Thyroid gland (tissue), 4 donors: ENCODE measurements at regions not wholly inside any gene's neighbourhood (a gene's known extent, or its start where the extent isn't known, plus 50 kb on each side); places are given as distances from the start of the nearest gene placed in this dataset.

ENCODE experiments used
- DNase-seq, 2 donors: peaks; one replicate each; pipeline ENCODE4 v3.0.0-alpha.2; 2019
- H3K27ac ChIP-seq, 3 donors: fragments of 200-600 bp; sonication (generic); 1 replicate in 2 of 3; 2 replicates in 1 of 3; pipeline ENCODE4 v1.5.1; 2016 to 2019; ENCODE audit warnings: mild to moderate bottlenecking in 1 of 3, moderate library complexity in 1 of 3
- H3K27me3 ChIP-seq: fragments of 200-600 bp; sonication (generic); one replicate; pipeline ENCODE4 v1.5.1; 2019
- H3K36me3 ChIP-seq, 2 donors: fragments of 200-600 bp; sonication (generic); one replicate each; pipeline ENCODE4 v1.5.1; 2016 to 2019
- H3K4me1 ChIP-seq, 2 donors: fragments of 200-600 bp; sonication (generic); one replicate each; pipeline ENCODE4 v1.5.1; 2017 to 2019
- H3K4me3 ChIP-seq, 3 donors: fragments of 200-600 bp; sonication (generic); replicated peaks in 1 of 3; 1 replicate in 2 of 3; 2 replicates in 1 of 3; pipeline ENCODE4 v1.5.1; 2016; ENCODE audit warnings: mild to moderate bottlenecking in 1 of 3
- H3K9me3 ChIP-seq: fragments of 200-600 bp; sonication (generic); one replicate; pipeline ENCODE4 v1.5.1; 2017
- POLR2A ChIP-seq, 2 donors: fragments of 450-650 bp; IDR thresholded peaks; one replicate each; pipeline ENCODE4 v1.6.1; 2017; ENCODE audit warnings: antibody characterized with exemption in 2 of 2, mild to moderate bottlenecking in 2 of 2, moderate library complexity in 1 of 2
- WGBS, 2 donors: methylation state at CpG; one replicate each; pipeline ENCODE4 v1.1.5; 2017; 5-methylcytosine and 5-hydroxymethylcytosine counted together
- intact Hi-C: fragments of 100-400 bp; cut with DNase I; formaldehyde crosslinking; loops from one replicate; pipeline ENCODE4 v1.15.1; 2023
- TF ChIP-seq, protein P1 (sequence below), 6 experiments: fragments of 200-600 bp in 3 of 6; fragments of 450-650 bp in 3 of 6; sonication (generic) in 3 of 6; IDR thresholded peaks; one replicate each; pipeline ENCODE4 v1.5.1; 2016 to 2019; ENCODE audit warnings: antibody characterized with exemption in 6 of 6, mild to moderate bottlenecking in 2 of 6, inconsistent platforms in 1 of 6, moderate library complexity in 1 of 6

DNA sequence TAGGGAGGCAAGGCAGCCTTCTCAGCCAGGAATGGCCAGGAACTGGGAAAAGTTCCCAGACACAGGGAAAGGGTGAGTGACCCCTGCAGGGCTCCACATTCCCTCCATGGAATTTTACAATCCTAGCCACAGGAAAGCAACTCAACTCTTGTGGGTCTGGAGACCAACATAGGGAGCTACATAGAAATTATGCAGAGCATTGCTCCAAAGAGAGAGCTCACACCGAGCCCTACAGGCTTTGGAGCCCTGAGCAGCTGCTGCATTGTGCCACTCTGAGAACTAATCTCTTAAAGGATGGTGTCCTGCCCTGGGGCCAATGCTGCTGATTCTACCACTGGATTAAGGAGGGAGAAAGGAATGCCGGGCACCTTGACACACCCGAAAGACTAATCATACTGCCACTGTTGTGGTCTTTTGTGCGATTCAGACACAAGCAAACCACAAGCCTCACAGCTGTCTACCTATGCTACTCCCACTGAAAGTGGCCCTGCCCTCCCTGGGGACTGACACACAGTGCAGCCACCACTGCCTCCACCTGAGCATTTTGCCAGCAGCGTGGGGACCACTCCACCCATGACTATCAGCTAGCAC is 1089.8 kb upstream of the NUDT12 start:
- Histone ChIP-seq H3K27me3 (no peaks in the 10 kb centered on the region), H3K27ac (no peak overlapping the region), H3K4me1 (no peaks in the 10 kb centered on the region), H3K36me3 (no peaks in the 10 kb centered on the region), H3K4me3 (no peak overlapping the region), H3K9me3 (no peaks in the 10 kb centered on the region)
- intact Hi-C loops: no loop called here
- no peak for DNase-seq
- 93 to 100% methylated on average over 4 of the region's 5 CpGs for WGBS, 2 donors
- TF ChIP-seq, protein P1, sequence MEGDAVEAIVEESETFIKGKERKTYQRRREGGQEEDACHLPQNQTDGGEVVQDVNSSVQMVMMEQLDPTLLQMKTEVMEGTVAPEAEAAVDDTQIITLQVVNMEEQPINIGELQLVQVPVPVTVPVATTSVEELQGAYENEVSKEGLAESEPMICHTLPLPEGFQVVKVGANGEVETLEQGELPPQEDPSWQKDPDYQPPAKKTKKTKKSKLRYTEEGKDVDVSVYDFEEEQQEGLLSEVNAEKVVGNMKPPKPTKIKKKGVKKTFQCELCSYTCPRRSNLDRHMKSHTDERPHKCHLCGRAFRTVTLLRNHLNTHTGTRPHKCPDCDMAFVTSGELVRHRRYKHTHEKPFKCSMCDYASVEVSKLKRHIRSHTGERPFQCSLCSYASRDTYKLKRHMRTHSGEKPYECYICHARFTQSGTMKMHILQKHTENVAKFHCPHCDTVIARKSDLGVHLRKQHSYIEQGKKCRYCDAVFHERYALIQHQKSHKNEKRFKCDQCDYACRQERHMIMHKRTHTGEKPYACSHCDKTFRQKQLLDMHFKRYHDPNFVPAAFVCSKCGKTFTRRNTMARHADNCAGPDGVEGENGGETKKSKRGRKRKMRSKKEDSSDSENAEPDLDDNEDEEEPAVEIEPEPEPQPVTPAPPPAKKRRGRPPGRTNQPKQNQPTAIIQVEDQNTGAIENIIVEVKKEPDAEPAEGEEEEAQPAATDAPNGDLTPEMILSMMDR (IDR thresholded peaks at IDR 0.05): no peak
- no peak for TF ChIP-seq POLR2A (IDR thresholded peaks at IDR 0.05)

DNA sequence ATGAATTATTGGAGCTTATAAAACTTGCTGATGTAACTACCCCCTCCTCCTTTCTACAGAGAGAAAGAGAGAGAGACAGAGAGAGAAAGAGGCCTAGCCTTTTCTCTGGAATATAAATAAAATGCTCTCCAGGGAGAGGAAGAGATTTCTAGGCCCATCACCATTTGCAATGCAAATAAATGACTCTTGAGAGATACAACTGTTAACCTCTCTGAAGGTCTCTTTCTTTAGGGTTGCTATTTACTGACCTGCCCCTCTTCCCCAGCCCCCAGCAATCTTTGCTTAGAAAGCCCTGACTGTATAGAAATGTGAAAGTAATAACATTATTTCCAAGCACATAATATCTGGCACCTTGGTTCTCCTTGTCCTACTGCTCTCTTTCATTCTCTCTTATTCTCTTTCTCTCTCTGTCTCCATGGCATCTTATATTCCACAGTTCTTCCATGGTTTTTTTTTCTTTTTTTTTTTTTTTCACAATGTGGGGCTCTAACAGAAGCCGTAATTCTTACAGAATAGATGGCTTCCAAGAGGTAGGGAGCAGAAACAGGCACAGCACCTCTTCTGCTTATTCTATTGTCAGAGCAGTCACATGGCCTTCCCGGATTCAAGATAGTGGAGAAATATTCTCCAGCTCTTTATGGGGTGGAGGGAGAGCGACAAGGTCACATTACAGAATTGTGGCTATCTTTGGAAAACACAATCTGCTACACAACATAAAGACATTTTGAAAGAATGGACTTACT is 1087.9 kb upstream of the NUDT12 start:
- Histone ChIP-seq H3K4me3 (no peak overlapping the region), H3K27me3 (no peaks in the 10 kb centered on the region), H3K9me3 (no peaks in the 10 kb centered on the region), H3K36me3 (no peaks in the 10 kb centered on the region), H3K27ac (no peak overlapping the region), H3K4me1 (no peaks in the 10 kb centered on the region)
- WGBS, 2 donors: 73 to 77% methylated on average over 3 of the region's 3 CpGs
- intact Hi-C loops: no loop called here
- TF ChIP-seq POLR2A (IDR thresholded peaks at IDR 0.05): no peak
- TF ChIP-seq, protein P1 (IDR thresholded peaks at IDR 0.05): no peak
- DNase-seq: no peak

DNA sequence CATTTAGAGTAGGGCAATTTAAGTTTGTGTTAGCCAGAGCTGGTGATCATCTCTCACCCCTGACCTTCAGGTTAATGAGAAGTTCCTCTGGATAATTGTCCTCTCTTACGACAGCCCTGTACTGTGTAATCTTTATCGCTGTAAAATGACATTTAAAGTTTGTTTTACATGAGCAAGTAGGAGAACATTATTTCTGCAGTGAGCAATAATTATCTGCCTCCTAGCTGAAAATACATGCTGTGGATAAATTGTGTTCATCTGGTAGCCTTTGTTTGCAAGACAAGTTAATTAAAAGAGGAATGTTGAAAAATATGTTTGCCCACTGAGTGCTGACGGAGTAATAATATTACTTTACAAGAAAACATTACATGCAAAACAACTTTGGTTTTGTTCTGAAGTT is 1083.8 kb upstream of the NUDT12 start:
- Histone ChIP-seq H3K27ac (no peak overlapping the region), H3K27me3 (no peaks in the 10 kb centered on the region), H3K9me3 (no peaks in the 10 kb centered on the region), H3K36me3 (no peaks in the 10 kb centered on the region), H3K4me1 (no peaks in the 10 kb centered on the region), H3K4me3 (no peak overlapping the region)
- no peak for TF ChIP-seq POLR2A (IDR thresholded peaks at IDR 0.05)
- TF ChIP-seq, protein P1 (IDR thresholded peaks at IDR 0.05): no peak
- intact Hi-C loops: no loop called here
- DNase-seq: no peak
- WGBS, 2 donors: 75 to 76% methylated on average over 3 of the region's 3 CpGs

DNA sequence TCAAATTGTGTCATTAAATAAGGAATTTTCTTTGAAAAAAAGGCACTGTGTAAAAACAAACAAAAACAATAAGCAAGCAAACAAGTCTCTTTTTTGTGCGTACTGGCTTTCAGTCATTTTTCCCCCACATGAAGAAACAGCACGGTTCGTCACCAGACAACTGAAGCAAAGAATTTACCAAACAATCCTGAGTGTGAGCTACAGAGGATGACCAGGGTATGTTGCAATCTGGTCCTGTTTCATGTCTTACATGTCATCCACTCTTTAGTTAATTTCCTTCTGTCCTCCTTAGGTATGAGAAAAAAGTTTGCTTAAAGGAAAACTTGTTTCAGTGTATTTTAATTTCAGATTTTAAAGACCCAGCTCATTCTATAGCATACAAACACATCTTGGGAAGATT is 1080.7 kb upstream of the NUDT12 start:
- DNase-seq: no peak
- Histone ChIP-seq H3K36me3 (no peaks in the 10 kb centered on the region), H3K4me3 (no peak overlapping the region), H3K4me1 (no peaks in the 10 kb centered on the region), H3K27ac (no peak overlapping the region), H3K27me3 (no peaks in the 10 kb centered on the region), H3K9me3 (no peaks in the 10 kb centered on the region)
- 53 to 68% methylated on average over 3 of the region's 3 CpGs for WGBS, 2 donors
- no peak for TF ChIP-seq POLR2A (IDR thresholded peaks at IDR 0.05)
- TF ChIP-seq, protein P1 (IDR thresholded peaks at IDR 0.05): no peak
- intact Hi-C loops: no loop called here

DNA sequence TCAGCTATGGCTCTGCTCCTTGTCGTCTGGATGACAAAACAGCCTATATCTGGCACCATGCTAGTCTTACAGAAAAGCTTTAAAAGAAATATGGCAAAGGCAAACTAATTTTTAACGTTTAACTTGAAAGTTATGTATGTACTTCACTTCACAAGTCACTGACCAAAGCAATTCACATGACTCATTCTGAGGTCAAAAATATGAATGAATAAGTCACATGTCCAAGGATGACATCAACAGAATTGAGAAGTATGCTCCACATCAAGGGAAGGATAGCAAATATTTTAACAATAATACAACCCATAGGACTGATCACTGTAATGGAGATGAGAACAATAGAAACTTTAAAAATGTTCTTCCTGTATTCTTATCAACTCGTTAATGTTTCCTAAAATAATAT is 1072.6 kb upstream of the NUDT12 start:
- Histone ChIP-seq H3K9me3 (no peaks in the 10 kb centered on the region), H3K36me3 (no peaks in the 10 kb centered on the region), H3K27ac (no peak overlapping the region), H3K4me1 (no peaks in the 10 kb centered on the region), H3K4me3 (no peak overlapping the region), H3K27me3 (no peaks in the 10 kb centered on the region)
- 70 to 82% methylated on average over 3 of the region's 3 CpGs for WGBS, 2 donors
- TF ChIP-seq, protein P1 (IDR thresholded peaks at IDR 0.05): no peak
- no peak for TF ChIP-seq POLR2A (IDR thresholded peaks at IDR 0.05)
- intact Hi-C loops: no loop called here
- DNase-seq: no peak
